Stimulated activated CD4-positive, alpha-beta T cell treated with anti-CD3 and anti-CD28 coated beads, TNF-alpha, amount 100 ng/mL, for 48 hours (primary cell): ENCODE measurements at regions not wholly inside any gene's neighbourhood (a gene's known extent, or its start where the extent isn't known, plus 50 kb on each side); places are given as distances from the start of the nearest gene placed in this dataset.
"Not testable (repeated sequence)": the region's sequence is repeated elsewhere in the genome, so short reads cannot be mapped to it uniquely, and the experiment has no call there.

Source experiments
- DNase-seq, 3 donors: peaks; one replicate each; pipeline ENCODE4 v3.0.0-alpha.2; 2020; ENCODE audit warnings: low read depth in 3 of 3

- no peak for DNase-seq
Measured at GRCh38 chr5:162786234-162786633, 651.2 kb upstream of the CCNG1 start.

GRCh38 chr5:162796507-162796906 is 640.9 kb upstream of the CCNG1 start:
- DNase-seq, result no peak

GRCh38 chr5:162800301-162800700 is 637.1 kb upstream of the CCNG1 start:
- no peak for DNase-seq

GRCh38 chr5:162801235-162801634 is 636.2 kb upstream of the CCNG1 start:
- no peak for DNase-seq

GRCh38 chr5:162806195-162806594 is 631.2 kb upstream of the CCNG1 start:
- no peak for DNase-seq

- DNase-seq, result no peak
Measured at GRCh38 chr5:162811071-162811470, 626.3 kb upstream of the CCNG1 start.

GRCh38 chr5:162816816-162817215 is 620.6 kb upstream of the CCNG1 start:
- DNase-seq, result no peak

- DNase-seq, result no peak
Measured at GRCh38 chr5:162817364-162817763, 620.0 kb upstream of the CCNG1 start.

- not testable (repeated sequence) for DNase-seq
Measured at GRCh38 chr5:162821664-162822063, 615.7 kb upstream of the CCNG1 start.

- DNase-seq, result no peak
Measured at GRCh38 chr5:162824360-162824759, 613.0 kb upstream of the CCNG1 start.

- DNase-seq, result no peak
Measured at GRCh38 chr5:162837155-162837554, 600.2 kb upstream of the CCNG1 start.

- no peak for DNase-seq
Measured at GRCh38 chr5:162842727-162843126, 594.7 kb upstream of the CCNG1 start.

GRCh38 chr5:162852134-162852533 is 585.3 kb upstream of the CCNG1 start:
- DNase-seq, result no peak

GRCh38 chr5:162858770-162859169 is 578.6 kb upstream of the CCNG1 start:
- no peak for DNase-seq

- DNase-seq, result no peak
Measured at GRCh38 chr5:162870966-162871365, 566.4 kb upstream of the CCNG1 start.

GRCh38 chr5:162882629-162883028 is 554.8 kb upstream of the CCNG1 start:
- no peak for DNase-seq

- DNase-seq, result no peak
Measured at GRCh38 chr5:162886717-162887116, 550.7 kb upstream of the CCNG1 start.

GRCh38 chr5:162888268-162888667 is 549.1 kb upstream of the CCNG1 start:
- DNase-seq, result no peak

GRCh38 chr5:162911873-162912272 is 525.5 kb upstream of the CCNG1 start:
- DNase-seq, result no peak

- no peak for DNase-seq
Measured at GRCh38 chr5:162916368-162916767, 521.0 kb upstream of the CCNG1 start.

GRCh38 chr5:162929104-162929503 is 508.3 kb upstream of the CCNG1 start:
- no peak for DNase-seq

- DNase-seq, result no peak
Measured at GRCh38 chr5:162931501-162931900, 505.9 kb upstream of the CCNG1 start.

GRCh38 chr5:162939991-162940390 is 497.4 kb upstream of the CCNG1 start:
- no peak for DNase-seq

- no peak for DNase-seq
Measured at GRCh38 chr5:162948677-162949076, 488.7 kb upstream of the CCNG1 start.

- no peak for DNase-seq
Measured at GRCh38 chr5:162956570-162956969, 480.8 kb upstream of the CCNG1 start.
